Stomach (tissue), 4 donors: ENCODE measurements at regions not wholly inside any gene's neighbourhood (a gene's known extent, or its start where the extent isn't known, plus 50 kb on each side); places are given as distances from the start of the nearest gene placed in this dataset.

ENCODE experiments used
- CTCF ChIP-seq, 7 experiments: fragments of 450-650 bp in 4 of 7; fragments of 200-600 bp in 3 of 7; sonication (generic) in 3 of 7; IDR thresholded peaks; one replicate each; pipeline ENCODE4 v1.5.1; 2016 to 2019; ENCODE audit warnings: antibody characterized with exemption in 7 of 7, control low read depth in 2 of 7, mild to moderate bottlenecking in 1 of 7
- POLR2A ChIP-seq, 4 donors: fragments of 450-650 bp; IDR thresholded peaks; one replicate each; pipeline ENCODE4 v1.6.1; 2016; ENCODE audit warnings: antibody characterized with exemption in 4 of 4, control low read depth in 2 of 4, mild to moderate bottlenecking in 1 of 4, moderate library complexity in 1 of 4

- TF ChIP-seq CTCF (IDR thresholded peaks at IDR 0.05) (no peak), POLR2A (IDR thresholded peaks at IDR 0.05) (no peak)
These were observed 578.6 kb downstream of the PIK3C3 start for GRCh38 chr18:42533616-42534015.
